ENCODE measurements at regions not wholly inside any gene's neighbourhood (a gene's known extent, or its start where the extent isn't known, plus 50 kb on each side); places are given as distances from the start of the nearest gene placed in this dataset.

- no peaks in the 10 kb centered on the region for H3K4me1 ChIP-seq
- H3K4me2 ChIP-seq: no peak overlapping the region
- DNase-seq (ENCODE audit: low read depth in 1 of 2, low spot score in 1 of 2) (no peak), FAIRE-seq (no peak), ATAC-seq (no peak)
- ChIA-PET CTCF (interaction anchor here (0.9 to 1.3 kb wide), 4 partner anchors 12 to 180 kb away, joined by 3 to 4 read pairs (median 4); no protein-coding TSS in a partner anchor), POLR2A (no interaction called here)
- no peak overlapping the region for H3K27ac ChIP-seq
- no peak overlapping the region for H3K4me3 ChIP-seq
- H3K9me3 ChIP-seq: peaks cover 6% of the 10 kb centered on the region; the same call in 2 of the 3 replicates
- WGBS (ENCODE audit: missing lambda C conversion rate): 52% methylated on average over 3 of the region's 3 CpGs
- TF ChIP-seq RCOR1 (IDR thresholded peaks at IDR 0.05; ENCODE audit: low read depth, low read length) (no peak), HEYL (CRISPR knock-in tag; IDR thresholded peaks at IDR 0.05) (no peak), CTCF (IDR thresholded peaks at IDR 0.05) (no peak), SREBF2 (IDR thresholded peaks at IDR 0.05) (no peak)
- TF ChIP-seq, protein P1, sequence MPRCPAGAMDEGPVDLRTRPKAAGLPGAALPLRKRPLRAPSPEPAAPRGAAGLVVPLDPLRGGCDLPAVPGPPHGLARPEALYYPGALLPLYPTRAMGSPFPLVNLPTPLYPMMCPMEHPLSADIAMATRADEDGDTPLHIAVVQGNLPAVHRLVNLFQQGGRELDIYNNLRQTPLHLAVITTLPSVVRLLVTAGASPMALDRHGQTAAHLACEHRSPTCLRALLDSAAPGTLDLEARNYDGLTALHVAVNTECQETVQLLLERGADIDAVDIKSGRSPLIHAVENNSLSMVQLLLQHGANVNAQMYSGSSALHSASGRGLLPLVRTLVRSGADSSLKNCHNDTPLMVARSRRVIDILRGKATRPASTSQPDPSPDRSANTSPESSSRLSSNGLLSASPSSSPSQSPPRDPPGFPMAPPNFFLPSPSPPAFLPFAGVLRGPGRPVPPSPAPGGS (IDR thresholded peaks at IDR 0.05): no peak
Observed at GRCh38 chr2:172281648-172282570, 145.5 kb upstream of the ITGA6 start.

DNA sequence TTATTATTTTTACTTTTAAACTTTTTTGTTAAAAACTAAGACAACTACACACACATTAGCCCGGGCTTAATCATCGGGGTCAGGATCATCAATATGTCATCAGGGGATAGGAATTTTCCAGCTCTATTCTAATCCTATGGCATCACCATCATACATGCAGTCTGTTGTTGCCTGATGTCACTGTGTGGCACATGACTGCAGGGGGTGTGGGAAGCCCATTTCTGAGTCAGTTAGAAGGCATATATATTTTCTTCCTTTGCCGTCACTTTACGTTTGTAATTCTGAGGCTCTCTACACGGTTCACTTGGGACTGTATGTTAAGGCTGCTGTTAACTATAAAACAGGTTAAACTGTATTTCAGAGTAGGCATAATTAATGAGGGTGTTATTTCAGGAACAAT lies 144.4 kb upstream of the ITGA6 start:
- ChIA-PET CTCF (interaction anchor here (0.9 to 1.2 kb wide), 3 partner anchors 16 to 179 kb away, joined by 3 to 4 read pairs (median 4); no protein-coding TSS in a partner anchor), POLR2A (no interaction called here)
- Histone ChIP-seq H3K4me2 (no peak overlapping the region), H3K4me3 (no peak overlapping the region), H3K27ac (no peak overlapping the region), H3K9me3 (no peaks in the 10 kb centered on the region), H3K4me1 (no peaks in the 10 kb centered on the region)
- 81% methylated on average over 5 of the region's 5 CpGs for WGBS (ENCODE audit: missing lambda C conversion rate)
- no peak for FAIRE-seq
- no peak for DNase-seq (ENCODE audit: low read depth in 1 of 2, low spot score in 1 of 2)
- TF ChIP-seq CBX8 (IDR thresholded peaks at IDR 0.05): no peak
- no peak for TF ChIP-seq POLR2A (IDR thresholded peaks at IDR 0.05; ENCODE audit: low read length)
- TF ChIP-seq, protein P2, sequence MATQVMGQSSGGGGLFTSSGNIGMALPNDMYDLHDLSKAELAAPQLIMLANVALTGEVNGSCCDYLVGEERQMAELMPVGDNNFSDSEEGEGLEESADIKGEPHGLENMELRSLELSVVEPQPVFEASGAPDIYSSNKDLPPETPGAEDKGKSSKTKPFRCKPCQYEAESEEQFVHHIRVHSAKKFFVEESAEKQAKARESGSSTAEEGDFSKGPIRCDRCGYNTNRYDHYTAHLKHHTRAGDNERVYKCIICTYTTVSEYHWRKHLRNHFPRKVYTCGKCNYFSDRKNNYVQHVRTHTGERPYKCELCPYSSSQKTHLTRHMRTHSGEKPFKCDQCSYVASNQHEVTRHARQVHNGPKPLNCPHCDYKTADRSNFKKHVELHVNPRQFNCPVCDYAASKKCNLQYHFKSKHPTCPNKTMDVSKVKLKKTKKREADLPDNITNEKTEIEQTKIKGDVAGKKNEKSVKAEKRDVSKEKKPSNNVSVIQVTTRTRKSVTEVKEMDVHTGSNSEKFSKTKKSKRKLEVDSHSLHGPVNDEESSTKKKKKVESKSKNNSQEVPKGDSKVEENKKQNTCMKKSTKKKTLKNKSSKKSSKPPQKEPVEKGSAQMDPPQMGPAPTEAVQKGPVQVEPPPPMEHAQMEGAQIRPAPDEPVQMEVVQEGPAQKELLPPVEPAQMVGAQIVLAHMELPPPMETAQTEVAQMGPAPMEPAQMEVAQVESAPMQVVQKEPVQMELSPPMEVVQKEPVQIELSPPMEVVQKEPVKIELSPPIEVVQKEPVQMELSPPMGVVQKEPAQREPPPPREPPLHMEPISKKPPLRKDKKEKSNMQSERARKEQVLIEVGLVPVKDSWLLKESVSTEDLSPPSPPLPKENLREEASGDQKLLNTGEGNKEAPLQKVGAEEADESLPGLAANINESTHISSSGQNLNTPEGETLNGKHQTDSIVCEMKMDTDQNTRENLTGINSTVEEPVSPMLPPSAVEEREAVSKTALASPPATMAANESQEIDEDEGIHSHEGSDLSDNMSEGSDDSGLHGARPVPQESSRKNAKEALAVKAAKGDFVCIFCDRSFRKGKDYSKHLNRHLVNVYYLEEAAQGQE (IDR thresholded peaks at IDR 0.05): no peak
- TF ChIP-seq ESRRA (IDR thresholded peaks at IDR 0.05; ENCODE audit: borderline replicate concordance, low read length): no peak
- no peak for TF ChIP-seq HOXB5 (CRISPR knock-in tag; IDR thresholded peaks at IDR 0.05)
- TF ChIP-seq MAFK (IDR thresholded peaks at IDR 0.05; ENCODE audit: partially characterized antibody): no peak
- TF ChIP-seq, protein P3, sequence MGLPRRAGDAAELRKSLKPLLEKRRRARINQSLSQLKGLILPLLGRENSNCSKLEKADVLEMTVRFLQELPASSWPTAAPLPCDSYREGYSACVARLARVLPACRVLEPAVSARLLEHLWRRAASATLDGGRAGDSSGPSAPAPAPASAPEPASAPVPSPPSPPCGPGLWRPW (IDR thresholded peaks at IDR 0.05): no peak
- TF ChIP-seq, protein P4, sequence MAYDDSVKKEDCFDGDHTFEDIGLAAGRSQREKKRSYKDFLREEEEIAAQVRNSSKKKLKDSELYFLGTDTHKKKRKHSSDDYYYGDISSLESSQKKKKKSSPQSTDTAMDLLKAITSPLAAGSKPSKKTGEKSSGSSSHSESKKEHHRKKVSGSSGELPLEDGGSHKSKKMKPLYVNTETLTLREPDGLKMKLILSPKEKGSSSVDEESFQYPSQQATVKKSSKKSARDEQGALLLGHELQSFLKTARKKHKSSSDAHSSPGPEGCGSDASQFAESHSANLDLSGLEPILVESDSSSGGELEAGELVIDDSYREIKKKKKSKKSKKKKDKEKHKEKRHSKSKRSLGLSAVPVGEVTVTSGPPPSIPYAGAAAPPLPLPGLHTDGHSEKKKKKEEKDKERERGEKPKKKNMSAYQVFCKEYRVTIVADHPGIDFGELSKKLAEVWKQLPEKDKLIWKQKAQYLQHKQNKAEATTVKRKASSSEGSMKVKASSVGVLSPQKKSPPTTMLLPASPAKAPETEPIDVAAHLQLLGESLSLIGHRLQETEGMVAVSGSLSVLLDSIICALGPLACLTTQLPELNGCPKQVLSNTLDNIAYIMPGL (CRISPR knock-in tag; IDR thresholded peaks at IDR 0.05; ENCODE audit: borderline replicate concordance): no peak
- no peak for TF ChIP-seq NR3C1 (IDR thresholded peaks at IDR 0.05)
- TF ChIP-seq TP53 (CRISPR knock-in tag; IDR thresholded peaks at IDR 0.05): no peak
- TF ChIP-seq SMC3 (IDR thresholded peaks at IDR 0.05): no peak
- TF ChIP-seq HDAC2 (IDR thresholded peaks at IDR 0.05): no peak
- TF ChIP-seq BHLHE40 (IDR thresholded peaks at IDR 0.05; ENCODE audit: low read depth, low read length): no peak
- TF ChIP-seq ZFP36 (IDR thresholded peaks at IDR 0.05; ENCODE audit: borderline replicate concordance, partially characterized antibody): no peak
- TF ChIP-seq ZC3H11A (IDR thresholded peaks at IDR 0.05): no peak
- no peak for ATAC-seq

Data from A549 (cell line).